ENCODE measurements at regions not wholly inside any gene's neighbourhood (a gene's known extent, or its start where the extent isn't known, plus 50 kb on each side); places are given as distances from the start of the nearest gene placed in this dataset.

- no peak for FAIRE-seq
Observed at GRCh38 chr22:48603621-48604320, 1223.9 kb downstream of the BRD1 start.

- FAIRE-seq: no peak
Observed at GRCh38 chr22:48602805-48603518, 1224.7 kb downstream of the BRD1 start.

GRCh38 chr22:48600681-48601080 is 1227.0 kb downstream of the BRD1 start:
- FAIRE-seq: no peak

GRCh38 chr22:48600171-48600570 is 1227.5 kb downstream of the BRD1 start:
- FAIRE-seq: no peak

GRCh38 chr22:48599346-48599745 is 1228.3 kb downstream of the BRD1 start:
- FAIRE-seq: no peak

GRCh38 chr22:48596111-48596850 is 1231.4 kb downstream of the BRD1 start:
- FAIRE-seq: no peak

GRCh38 chr22:48595511-48595905 is 1232.2 kb downstream of the BRD1 start:
- FAIRE-seq: no peak

- no peak for FAIRE-seq
Observed at GRCh38 chr22:48594757-48595510, 1232.7 kb downstream of the BRD1 start.

- no peak for FAIRE-seq
Observed at GRCh38 chr22:48594016-48594756, 1233.5 kb downstream of the BRD1 start.

GRCh38 chr22:48593551-48593950 is 1234.1 kb downstream of the BRD1 start:
- FAIRE-seq: no peak

GRCh38 chr22:48592931-48593330 is 1234.7 kb downstream of the BRD1 start:
- FAIRE-seq: no peak

GRCh38 chr22:48592488-48592887 is 1235.2 kb downstream of the BRD1 start:
- FAIRE-seq: no peak

GRCh38 chr22:48592066-48592345 is 1235.7 kb downstream of the BRD1 start:
- FAIRE-seq: no peak

- no peak for FAIRE-seq
Observed at GRCh38 chr22:48591286-48592065, 1236.2 kb downstream of the BRD1 start.

GRCh38 chr22:48589901-48590300 is 1237.8 kb downstream of the BRD1 start:
- no peak for FAIRE-seq

- no peak for FAIRE-seq
Observed at GRCh38 chr22:48588878-48589450, 1238.7 kb downstream of the BRD1 start.

GRCh38 chr22:48588151-48588877 is 1239.4 kb downstream of the BRD1 start:
- no peak for FAIRE-seq

- no peak for FAIRE-seq
Observed at GRCh38 chr22:48587236-48587865, 1240.3 kb downstream of the BRD1 start.

- no peak for FAIRE-seq
Observed at GRCh38 chr22:48586799-48587185, 1240.9 kb downstream of the BRD1 start.
